H4 (cell line): ENCODE measurements at regions not wholly inside any gene's neighbourhood (a gene's known extent, or its start where the extent isn't known, plus 50 kb on each side); places are given as distances from the start of the nearest gene placed in this dataset.
"Not testable (repeated sequence)": the region's sequence is repeated elsewhere in the genome, so short reads cannot be mapped to it uniquely, and the experiment has no call there.

ENCODE experiments used
- DNase-seq: peaks from one replicate; pipeline ENCODE4 v3.0.0-alpha.2; 2015; ENCODE audit warnings: low spot score

DNA sequence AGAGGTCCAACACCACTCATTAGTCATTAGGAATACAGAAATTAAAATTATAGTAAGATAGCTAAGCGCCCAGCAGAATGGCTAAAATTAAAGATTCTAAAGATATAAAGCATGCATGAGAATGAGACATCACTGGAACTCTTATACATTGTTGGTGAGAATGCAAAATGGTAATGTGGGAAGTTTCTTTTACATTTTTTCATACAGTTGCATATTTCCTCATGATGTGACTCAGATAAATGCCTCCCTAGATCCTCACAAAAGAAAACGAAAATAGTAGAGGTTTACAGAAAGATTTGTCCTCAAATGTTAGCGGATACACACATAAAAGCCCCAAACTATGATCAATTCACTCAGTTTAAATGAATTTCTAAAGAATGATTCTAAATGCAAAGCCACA is 633.7 kb upstream of the GJE1 start:
- no peak for DNase-seq

DNA sequence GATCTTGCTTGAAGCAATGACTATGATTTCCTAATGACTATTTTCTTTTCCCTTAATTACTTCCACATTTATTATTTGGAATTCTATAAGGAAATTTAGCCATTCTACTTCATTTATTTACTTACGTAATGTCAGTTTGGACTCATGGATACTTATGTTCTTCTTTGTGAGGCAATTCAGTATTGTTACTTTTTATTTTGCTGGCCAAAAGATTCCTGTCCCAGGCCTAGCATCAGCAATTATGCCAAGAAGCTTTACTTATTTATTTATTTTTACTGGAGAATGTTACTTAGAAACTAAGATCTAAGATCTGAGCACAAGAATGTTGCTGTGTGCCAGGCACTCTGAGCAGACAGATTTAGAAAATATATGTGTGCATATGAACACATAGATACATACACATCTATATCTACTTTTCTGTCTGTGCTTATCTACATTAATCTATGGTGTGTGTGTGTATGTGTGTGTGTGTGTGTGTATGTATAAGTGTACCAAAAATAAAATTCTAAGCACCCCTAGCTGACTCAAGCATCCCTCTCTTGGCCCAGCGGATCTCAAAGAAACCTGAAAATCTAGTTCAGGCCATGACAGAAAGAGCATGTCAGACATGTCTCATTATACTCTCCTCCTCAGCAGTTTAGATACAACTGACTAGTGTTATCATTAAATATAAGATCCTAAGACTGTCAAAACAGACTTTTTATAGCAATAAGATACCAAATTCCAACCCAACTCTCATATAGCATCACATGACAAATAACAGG is 640.0 kb upstream of the GJE1 start:
- no peak for DNase-seq

DNA sequence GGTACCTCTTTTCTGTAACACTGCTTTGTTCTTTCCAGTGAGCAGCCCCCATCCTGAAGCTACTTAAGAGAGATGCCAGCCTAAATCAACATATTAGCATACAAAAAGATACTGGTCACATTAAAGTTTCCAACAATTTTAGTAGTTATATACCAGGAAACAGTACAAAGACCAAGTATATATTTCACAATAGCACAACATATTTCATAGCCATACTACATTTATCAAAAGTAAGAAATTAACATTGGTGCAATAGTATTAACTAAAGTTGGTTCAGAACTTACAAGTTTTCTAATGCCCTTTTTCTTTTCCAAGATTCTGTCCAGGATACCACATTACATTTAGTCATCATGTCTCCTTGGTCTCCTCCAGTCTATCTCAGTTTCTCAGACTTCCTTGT is 641.0 kb upstream of the GJE1 start:
- DNase-seq, result no peak

DNA sequence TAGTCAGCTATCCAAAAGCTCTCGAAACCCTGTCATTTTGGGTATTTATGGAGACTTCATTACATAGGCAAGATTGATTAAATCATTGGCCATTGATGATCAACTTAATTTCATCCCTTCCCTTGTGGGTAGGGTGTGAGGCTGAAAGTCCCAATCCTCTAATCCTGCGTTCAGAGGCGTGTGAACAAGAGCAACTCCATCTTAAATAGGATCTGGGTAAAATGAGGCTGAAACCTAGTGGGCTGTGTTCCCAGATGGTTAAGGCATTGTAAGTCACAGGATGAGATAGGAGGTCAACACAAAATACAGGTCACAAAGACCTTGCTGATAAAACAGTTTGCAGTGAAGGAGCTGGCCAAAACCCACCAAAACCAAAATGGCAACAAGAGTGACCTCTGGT is 641.7 kb upstream of the GJE1 start:
- DNase-seq, result no peak

DNA sequence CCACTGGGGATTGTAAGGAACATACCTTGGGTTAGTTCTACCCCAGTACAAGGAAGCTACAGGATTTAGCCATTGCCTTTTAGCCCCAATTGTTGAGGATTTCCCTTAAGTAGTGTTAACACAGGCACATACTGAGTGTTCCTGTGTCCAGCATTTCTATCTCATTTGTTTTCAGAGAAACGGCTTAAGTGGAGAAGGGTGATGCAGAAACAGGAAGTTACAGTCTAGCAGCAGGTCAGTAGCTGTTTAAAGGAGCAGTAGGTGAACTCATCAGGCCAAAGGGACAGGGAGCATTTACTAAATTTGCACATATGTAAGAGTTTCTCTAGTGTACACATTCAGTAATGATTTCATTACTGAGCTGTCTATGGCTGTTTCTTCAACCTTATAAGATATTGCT is 644.2 kb upstream of the GJE1 start:
- DNase-seq, result no peak

DNA sequence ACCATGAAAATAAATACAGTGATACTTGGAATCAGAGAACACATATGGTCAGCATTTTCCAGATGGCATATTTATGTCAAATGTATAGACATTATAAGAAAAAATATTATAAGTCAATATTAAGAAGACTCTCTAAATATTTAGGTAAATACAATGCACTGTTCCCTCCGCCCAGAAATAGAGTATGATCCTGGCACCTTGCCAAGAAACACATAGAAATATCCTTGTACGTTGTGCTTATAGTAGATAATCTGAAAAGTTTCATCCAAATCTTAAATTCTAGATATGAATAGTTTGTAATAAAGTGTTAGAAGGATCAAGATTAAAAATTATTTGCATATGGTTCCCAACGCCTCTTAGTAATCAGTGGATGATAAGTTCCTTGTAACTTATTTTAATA is 645.8 kb upstream of the GJE1 start:
- DNase-seq, result no peak

DNA sequence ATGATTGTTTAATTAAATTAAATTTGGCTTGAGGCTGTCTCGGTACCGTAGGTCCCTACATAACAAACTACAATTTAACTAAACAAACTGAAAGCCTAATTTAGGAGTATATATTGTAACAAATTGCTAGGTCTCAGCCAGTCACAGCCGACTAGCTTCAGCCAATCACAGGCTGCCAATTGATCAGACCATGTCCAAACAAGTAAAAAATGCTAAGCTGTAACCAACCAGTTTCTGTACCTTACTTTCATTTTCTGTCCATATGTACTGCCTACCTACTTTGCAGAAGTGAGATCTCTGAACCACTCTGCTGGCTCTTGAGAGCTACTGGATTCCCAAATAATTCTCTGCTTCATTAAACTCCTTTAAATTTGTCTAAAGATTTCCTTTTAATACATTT is 648.0 kb upstream of the GJE1 start:
- peak; percentile 45 for DNase-seq

DNA sequence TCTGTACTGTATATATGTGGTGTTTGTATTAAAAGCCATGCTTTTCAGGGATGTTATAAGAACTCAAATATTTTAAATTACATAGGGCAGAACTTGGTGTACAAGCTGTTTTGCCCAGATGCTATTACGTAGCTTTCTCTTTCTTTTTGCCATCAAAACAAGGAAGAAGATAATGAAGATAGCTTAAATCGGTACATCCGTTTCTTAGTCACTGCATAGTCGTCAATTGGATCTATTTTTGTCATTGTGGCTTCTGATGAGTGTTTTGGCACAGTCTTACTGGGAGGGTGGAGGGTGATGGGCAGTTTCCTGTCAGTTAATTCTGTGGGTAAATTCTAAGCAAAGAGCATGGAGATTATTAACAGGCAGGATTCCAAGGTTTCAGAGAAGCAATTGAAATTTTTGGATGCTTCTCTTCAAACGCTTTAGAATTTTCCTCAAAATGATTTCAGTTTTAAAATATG is 649.1 kb upstream of the GJE1 start:
- DNase-seq, result peak; percentile 12

DNA sequence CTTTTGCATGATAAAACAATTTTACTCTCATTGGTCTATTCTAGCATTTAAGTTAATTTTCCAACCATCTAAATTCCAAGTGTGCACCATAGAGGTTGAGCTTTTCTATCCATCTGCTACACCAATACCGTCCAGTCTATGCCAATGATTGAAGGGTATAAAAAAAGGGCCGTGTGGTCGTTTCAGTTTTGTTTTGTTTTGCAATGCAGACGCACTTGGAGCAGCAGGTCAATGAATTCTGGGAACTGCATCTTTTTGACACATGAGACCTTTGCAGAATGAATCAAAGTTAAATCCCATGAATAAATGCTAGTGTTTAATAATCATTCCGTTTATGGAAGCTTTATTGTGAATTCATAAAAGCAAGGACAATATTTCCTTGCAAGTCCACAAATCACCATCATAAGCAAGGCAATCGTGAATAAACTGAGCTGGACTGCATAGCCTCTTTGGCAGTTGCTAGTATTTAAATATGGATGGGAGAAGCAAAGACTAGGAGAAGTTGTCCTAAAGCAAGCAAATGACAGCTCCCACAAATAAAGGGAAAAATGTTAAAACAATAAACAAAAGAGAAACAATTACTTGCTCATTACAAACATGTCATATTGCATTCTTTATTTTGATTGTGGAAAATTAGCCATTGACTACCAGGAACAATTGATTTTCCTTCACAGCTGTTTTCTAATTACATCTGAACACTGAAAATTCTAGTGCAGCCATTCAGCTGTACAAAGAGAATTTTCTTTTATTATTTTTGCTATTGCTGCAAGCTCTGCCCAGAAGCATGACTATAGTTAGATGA is 649.7 kb upstream of the GJE1 start:
- DNase-seq, result no peak

DNA sequence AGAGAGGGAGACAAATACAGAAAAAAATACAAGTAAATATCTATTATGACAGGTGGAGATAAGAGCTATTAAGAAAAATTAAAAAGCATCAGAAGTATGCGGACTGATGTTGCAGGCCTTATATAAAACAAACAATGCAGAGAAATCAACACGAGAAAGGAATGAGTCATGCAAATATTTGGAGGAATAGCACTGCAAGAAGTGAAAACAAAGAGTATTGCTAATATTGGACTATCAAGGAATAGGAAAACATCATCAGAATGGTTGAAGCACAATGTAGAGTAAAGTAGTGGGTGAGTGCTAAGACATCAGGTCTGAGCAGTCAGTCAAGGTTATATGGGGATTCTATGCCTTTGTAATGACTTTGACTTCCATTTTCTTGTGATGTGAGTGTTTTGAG is 657.5 kb upstream of the GJE1 start:
- no peak for DNase-seq

DNA sequence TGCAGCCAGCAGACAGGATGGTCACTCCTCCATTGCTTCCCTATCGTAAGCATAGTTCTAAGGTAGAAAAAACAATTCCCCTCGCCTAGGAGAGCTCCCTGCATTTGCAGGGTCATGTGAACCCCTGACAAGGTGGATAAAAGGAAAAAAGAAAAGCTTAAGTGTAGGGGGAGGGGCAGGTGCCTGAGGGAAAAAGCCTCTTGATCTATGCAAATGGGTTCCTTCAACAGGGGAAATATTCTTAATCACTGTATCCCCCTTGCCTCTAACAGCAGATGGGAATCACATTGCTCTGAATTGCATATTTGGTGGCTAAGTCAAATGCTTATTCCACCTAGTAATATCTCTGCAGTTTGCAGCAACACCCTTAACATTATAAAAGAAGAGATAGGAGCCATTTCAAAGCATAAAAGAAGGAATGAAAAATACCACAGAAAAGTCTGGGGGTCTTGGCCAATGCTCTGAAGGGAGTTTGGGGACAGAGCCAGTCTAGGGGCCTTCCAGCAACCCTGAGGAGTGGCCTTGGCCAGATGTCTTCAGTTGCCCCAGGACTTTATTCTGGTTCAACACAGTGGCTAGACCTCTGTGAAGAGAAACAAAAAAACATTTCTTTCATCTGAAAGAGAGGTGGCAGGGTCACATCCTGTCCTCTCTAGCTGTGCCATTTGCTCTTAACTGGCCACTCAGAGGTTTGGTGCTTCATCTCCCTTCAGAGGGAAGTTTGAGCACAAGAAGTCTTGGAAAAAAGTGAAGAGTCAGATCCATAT is 660.4 kb upstream of the GJE1 start:
- DNase-seq, result no peak

DNA sequence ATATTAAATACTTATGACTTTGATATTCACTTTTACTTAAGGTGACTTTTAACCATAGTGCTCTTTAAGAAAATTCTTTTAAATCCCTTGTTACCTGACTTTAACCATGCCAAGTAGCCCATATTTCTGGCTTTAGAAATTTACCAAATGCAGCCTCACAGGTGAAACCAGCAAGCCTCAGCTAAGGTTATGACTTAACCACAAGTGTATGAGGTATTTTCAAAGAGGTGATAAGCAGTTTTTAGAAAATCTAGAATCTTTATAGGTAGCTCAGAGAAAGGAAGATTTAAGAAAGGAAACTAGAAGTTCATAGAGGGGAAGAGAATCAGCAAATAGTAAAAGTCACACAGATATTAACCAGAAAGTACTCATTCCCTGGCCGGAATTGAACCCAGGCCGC is 661.9 kb upstream of the GJE1 start:
- no peak for DNase-seq

DNA sequence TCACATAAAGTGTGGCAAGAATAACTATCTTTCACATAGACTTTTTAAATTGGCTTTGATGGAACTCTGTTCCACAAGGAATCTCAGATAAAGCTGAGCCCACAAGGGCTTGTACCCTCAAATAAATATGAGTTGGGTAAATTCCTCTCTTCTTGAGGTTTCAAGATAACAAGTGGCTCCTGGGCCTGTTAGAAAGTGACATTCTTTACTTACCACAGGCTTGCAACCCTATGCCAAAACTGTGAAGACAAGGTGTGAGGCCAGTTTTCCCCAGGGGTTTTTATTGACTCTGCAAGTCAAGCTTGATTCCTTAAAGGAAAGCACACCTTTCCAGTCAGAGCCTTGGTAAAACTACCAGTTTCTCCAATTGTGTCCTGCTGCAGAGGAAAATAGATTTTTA is 664.8 kb upstream of the GJE1 start:
- DNase-seq, result peak; percentile 32

DNA sequence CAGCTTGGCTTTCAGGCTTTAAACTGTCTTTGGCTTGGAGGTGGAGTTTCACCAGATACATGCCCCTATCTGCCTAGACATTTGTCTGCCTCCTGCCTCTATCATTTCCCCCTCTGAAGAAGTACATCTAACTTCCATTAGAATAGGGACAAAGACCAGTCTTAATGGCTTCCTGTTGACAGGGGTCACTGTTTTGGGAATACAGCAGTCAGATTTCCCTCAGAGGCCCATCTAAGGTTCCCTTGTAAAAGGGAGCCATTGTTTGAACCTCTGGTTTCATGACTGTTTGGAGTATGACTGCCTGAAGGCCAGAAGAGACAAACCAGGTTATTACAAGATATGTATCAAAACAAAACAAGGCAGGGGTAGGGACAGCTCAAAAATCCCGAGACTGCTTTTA is 665.7 kb upstream of the GJE1 start:
- DNase-seq, result no peak

DNA sequence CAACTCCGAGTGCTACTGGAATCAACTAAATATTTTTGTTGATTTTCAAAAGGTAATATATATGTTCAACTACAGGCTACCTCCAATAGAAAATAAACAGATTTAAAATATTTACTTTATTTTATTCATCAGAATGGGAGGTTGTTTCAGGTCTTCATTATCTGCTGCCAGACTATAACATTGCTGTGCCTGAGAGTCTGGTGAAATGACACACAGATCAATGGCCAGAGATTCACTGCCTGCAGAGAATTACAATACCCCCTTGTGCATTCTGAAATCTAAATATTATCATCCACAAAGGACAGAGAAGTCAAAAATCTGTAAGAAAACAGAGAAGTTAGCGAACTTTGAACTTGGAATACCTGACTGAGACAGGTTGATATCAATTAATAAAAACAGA is 667.8 kb upstream of the GJE1 start:
- DNase-seq, result no peak

DNA sequence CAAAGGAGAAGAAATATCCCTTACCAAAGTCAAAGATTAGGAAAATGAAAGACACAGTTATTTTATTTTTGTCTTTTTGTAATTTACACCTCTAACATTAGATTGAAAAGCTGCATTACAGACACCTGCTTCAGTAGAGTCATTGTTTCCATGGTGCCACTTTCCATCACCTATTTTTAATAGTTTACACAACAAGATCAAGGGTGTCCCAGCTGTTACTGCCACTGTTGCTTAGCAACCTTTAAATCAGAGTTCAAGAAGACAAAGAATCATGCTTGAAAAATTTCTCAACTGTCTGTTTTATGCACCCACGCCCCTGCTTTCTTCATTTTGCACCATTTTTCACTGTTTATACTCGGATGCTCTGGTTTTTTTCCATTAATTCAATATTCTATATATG is 668.2 kb upstream of the GJE1 start:
- DNase-seq, result no peak

DNA sequence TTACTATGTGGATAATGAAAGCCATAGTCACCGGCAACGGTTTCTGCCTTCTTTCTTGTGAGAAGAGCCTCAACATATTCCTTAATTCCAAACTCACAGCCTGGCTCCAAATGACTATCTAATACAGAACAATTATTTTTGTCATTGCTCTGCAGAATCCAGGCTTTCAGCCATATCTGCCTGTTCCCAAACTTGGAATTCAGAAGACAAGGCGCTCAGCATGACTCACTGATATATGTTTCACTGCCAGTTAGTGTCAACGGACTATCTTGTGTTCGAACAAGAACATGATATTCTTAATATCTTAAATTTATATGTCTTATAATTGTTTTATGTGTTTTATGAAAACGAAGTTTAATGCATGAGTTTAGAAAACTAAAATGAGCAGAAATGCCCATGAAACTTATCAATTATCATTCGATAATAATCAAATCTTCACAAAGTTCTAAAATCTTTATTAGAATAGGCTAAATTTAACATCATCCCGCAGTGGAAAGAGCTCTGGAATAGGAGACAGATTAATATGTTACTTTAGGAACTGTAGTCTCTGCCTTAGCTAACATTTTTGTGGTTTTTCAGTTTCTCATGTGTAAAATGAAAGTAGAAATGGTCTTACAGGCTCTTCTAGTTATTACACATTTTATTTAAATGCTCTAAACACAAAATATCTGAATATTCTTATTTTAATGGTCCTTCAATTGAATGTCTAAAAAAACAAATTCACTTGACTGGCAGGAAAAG is 669.3 kb upstream of the GJE1 start:
- no peak for DNase-seq

DNA sequence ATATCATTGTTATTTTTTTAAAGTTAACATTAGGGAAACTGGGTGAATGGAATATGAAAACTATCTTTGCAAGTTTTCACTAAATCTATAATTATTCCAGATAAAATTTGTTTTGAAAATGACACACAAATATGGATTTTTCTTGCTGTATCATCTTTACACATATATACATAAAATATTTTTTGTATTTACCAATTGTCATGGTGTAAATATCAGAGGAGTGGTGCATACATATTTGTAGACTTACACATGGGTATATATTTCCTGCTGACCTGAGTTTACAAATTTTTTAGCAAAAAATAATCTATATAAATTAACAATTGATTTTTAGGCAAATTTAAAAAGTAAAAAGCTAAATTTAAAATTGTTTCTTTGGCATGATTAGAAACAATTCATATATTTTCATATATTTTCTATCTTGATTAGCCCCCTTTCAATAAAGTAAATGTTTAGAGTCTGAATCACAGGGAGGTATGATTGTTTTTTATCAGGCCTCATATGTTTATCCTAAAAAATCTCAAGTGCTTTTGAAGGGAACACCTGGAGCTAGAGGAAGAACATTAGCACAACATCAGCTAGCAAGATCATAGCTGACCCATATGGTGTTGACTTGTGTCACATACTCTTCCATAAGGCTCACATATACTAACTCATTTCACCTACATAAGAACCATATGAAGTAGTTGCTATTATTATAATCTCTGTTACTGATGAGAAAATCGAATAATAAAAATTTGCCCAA is 671.8 kb upstream of the GJE1 start:
- DNase-seq, result no peak

DNA sequence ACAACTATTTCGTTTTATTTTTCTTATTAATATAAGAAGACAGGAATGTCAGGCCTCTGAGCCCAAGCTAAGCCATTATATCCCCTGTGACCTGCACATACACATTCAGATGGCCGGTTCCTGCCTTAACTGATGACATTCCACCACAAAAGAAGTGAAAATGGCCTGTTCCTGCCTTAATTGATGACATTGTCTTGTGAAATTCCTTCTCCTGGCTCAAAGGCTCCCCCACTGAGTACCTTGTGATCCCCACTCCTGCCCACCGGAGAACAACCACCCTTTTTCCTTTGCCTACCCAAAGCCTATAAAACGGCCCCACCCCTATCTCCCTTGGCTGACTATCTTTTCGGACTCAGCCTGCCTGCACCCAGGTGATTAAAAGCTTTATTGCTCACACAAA is 672.5 kb upstream of the GJE1 start:
- DNase-seq, result not testable (repeated sequence)

DNA sequence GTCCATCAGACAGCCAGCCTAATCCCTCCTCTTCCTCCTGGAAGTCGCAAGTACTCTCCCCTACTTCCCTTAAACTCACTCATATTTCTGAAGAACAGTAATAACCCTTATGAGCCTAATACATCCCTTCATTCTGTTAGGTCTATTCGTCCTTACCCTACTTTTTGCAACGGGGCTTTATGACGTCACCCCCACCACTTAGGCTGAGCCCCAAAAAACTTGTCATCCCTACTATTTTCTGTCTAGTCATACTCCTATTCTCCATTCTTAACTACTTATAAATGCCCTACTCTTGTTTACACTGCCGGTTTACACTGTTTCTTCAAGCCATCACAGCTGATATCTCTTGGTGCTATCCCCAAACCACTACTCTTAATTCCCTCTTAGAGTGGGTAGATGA is 674.7 kb upstream of the GJE1 start:
- not testable (repeated sequence) for DNase-seq

DNA sequence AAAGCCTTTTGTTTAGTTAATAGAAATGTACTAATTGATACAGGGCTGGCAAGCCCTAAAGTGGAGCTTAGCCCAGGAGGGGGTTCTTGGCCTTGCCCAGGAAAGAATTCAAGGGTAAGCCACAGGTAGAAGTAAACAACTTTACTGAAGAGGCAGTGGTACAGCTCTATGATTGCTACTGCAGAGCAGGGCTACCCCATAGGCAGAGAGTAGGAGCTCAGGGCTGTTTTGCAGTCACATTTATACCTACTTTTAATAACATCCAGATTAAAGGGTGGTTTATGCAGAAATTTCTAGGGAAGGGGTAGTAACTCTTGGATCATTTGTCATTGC is 680.4 kb upstream of the GJE1 start:
- DNase-seq, result peak; percentile 12
